ENCODE measurements at regions not wholly inside any gene's neighbourhood (a gene's known extent, or its start where the extent isn't known, plus 50 kb on each side); places are given as distances from the start of the nearest gene placed in this dataset.

- Histone ChIP-seq H4K20me1 (ENCODE audit: insufficient read depth, low read length) (no peaks in the 10 kb centered on the region), H3K36me3 (replicated peaks; ENCODE audit: low read depth, low read length) (no peaks in the 10 kb centered on the region), H3K79me2 (ENCODE audit: low read length) (no peaks in the 10 kb centered on the region), H3K9ac (ENCODE audit: low read length) (no peak overlapping the region), H3K4me3 (ENCODE audit: low read length) (no peak overlapping the region), H2AFZ (ENCODE audit: low read depth, low read length) (no peak overlapping the region), H3K27ac (ENCODE audit: low read length) (no peak overlapping the region), H3K27me3 (ENCODE audit: low read depth, low read length) (no peaks in the 10 kb centered on the region), H3K9me3 (ENCODE audit: insufficient read depth, low read length) (no peaks in the 10 kb centered on the region), H3K4me1 (ENCODE audit: low read length) (no peaks in the 10 kb centered on the region), H3K4me2 (ENCODE audit: low read length) (no peak overlapping the region)
- TF ChIP-seq CTCF (IDR thresholded peaks at IDR 0.05; ENCODE audit: low read depth, low read length) (no peak), EZH2phosphoT487 (IDR thresholded peaks at IDR 0.05; ENCODE audit: low read depth) (no peak)
Observed at GRCh38 chr13:62096652-62097051, 681.0 kb upstream of the PCDH20 start.

GRCh38 chr13:62094932-62095331 lies 679.3 kb upstream of the PCDH20 start:
- Histone ChIP-seq H3K36me3 (replicated peaks; ENCODE audit: low read depth, low read length) (no peaks in the 10 kb centered on the region), H3K9ac (ENCODE audit: low read length) (no peak overlapping the region), H3K4me1 (ENCODE audit: low read length) (no peaks in the 10 kb centered on the region), H3K79me2 (ENCODE audit: low read length) (no peaks in the 10 kb centered on the region), H3K4me2 (ENCODE audit: low read length) (no peak overlapping the region), H3K27me3 (ENCODE audit: low read depth, low read length) (no peaks in the 10 kb centered on the region), H2AFZ (ENCODE audit: low read depth, low read length) (no peak overlapping the region), H3K4me3 (ENCODE audit: low read length) (no peak overlapping the region), H3K27ac (ENCODE audit: low read length) (no peak overlapping the region), H3K9me3 (ENCODE audit: insufficient read depth, low read length) (no peaks in the 10 kb centered on the region), H4K20me1 (ENCODE audit: insufficient read depth, low read length) (no peaks in the 10 kb centered on the region)
- TF ChIP-seq EZH2phosphoT487 (IDR thresholded peaks at IDR 0.05; ENCODE audit: low read depth) = no peak
- TF ChIP-seq CTCF (IDR thresholded peaks at IDR 0.05; ENCODE audit: low read depth, low read length) = no peak

- TF ChIP-seq CTCF (IDR thresholded peaks at IDR 0.05; ENCODE audit: low read depth, low read length) (no peak), EZH2phosphoT487 (IDR thresholded peaks at IDR 0.05; ENCODE audit: low read depth) (no peak)
- Histone ChIP-seq H3K36me3 (replicated peaks; ENCODE audit: low read depth, low read length) (no peaks in the 10 kb centered on the region), H3K79me2 (ENCODE audit: low read length) (no peaks in the 10 kb centered on the region), H3K4me3 (ENCODE audit: low read length) (no peak overlapping the region), H3K27ac (ENCODE audit: low read length) (no peak overlapping the region), H2AFZ (ENCODE audit: low read depth, low read length) (no peak overlapping the region), H3K4me2 (ENCODE audit: low read length) (no peak overlapping the region), H3K9me3 (ENCODE audit: insufficient read depth, low read length) (no peaks in the 10 kb centered on the region), H3K27me3 (ENCODE audit: low read depth, low read length) (no peaks in the 10 kb centered on the region), H4K20me1 (ENCODE audit: insufficient read depth, low read length) (no peaks in the 10 kb centered on the region), H3K4me1 (ENCODE audit: low read length) (no peaks in the 10 kb centered on the region), H3K9ac (ENCODE audit: low read length) (no peak overlapping the region)
Observed at GRCh38 chr13:62093984-62094780, 678.5 kb upstream of the PCDH20 start.

GRCh38 chr13:62092949-62093348 lies 677.3 kb upstream of the PCDH20 start:
- H3K27ac ChIP-seq (ENCODE audit: low read length) = no peak overlapping the region
- H3K9me3 ChIP-seq (ENCODE audit: insufficient read depth, low read length) = no peaks in the 10 kb centered on the region
- H3K79me2 ChIP-seq (ENCODE audit: low read length) = no peaks in the 10 kb centered on the region
- H4K20me1 ChIP-seq (ENCODE audit: insufficient read depth, low read length) = no peaks in the 10 kb centered on the region
- no peak overlapping the region for H3K4me3 ChIP-seq (ENCODE audit: low read length)
- H2AFZ ChIP-seq (ENCODE audit: low read depth, low read length) = no peak overlapping the region
- H3K9ac ChIP-seq (ENCODE audit: low read length) = no peak overlapping the region
- TF ChIP-seq CTCF (IDR thresholded peaks at IDR 0.05; ENCODE audit: low read depth, low read length) = no peak
- no peak for TF ChIP-seq EZH2phosphoT487 (IDR thresholded peaks at IDR 0.05; ENCODE audit: low read depth)
- no peak overlapping the region for H3K4me2 ChIP-seq (ENCODE audit: low read length)
- H3K4me1 ChIP-seq (ENCODE audit: low read length) = no peaks in the 10 kb centered on the region
- no peaks in the 10 kb centered on the region for H3K27me3 ChIP-seq (ENCODE audit: low read depth, low read length)
- H3K36me3 ChIP-seq (replicated peaks; ENCODE audit: low read depth, low read length) = no peaks in the 10 kb centered on the region
